Astrocyte of the spinal cord (primary cell): ENCODE measurements at regions not wholly inside any gene's neighbourhood (a gene's known extent, or its start where the extent isn't known, plus 50 kb on each side); places are given as distances from the start of the nearest gene placed in this dataset.

Source experiments
- DNase-seq: peaks from one replicate; pipeline ENCODE4 v3.0.0; 2011; ENCODE audit warnings: low read depth, low spot score
- H3K4me3 ChIP-seq: 2 replicates; pipeline ENCODE4 v1.5.1; 2011; ENCODE audit warnings: low read depth, mild to moderate bottlenecking, low read length, moderate library complexity
- CTCF ChIP-seq: IDR thresholded peaks from 2 replicates; pipeline ENCODE4 v1.5.1; 2012; ENCODE audit warnings: low read depth, mild to moderate bottlenecking, low read length, inconsistent platforms
- in situ Hi-C: cut with HindIII; loops from 2 replicates; pipeline ENCODE4 v1.10.0; 2017; ENCODE audit warnings: low sequenced_read_pairs

- DNase-seq, result no peak
- in situ Hi-C loops, result no loop called here
- TF ChIP-seq CTCF, result no peak
- no peak overlapping the region for H3K4me3 ChIP-seq
These were observed 208.4 kb upstream of the NRIP1 start for GRCh38 chr21:15273244-15273643.

- in situ Hi-C loops, result no loop called here
- H3K4me3 ChIP-seq, result no peak overlapping the region
- no peak for DNase-seq
- no peak for TF ChIP-seq CTCF
These were observed 210.1 kb upstream of the NRIP1 start for GRCh38 chr21:15274701-15275485.

- no peak for TF ChIP-seq CTCF
- in situ Hi-C loops, result no loop called here
- no peak overlapping the region for H3K4me3 ChIP-seq
- no peak for DNase-seq
These were observed 210.9 kb upstream of the NRIP1 start for GRCh38 chr21:15275615-15276235.

- no peak overlapping the region for H3K4me3 ChIP-seq
- in situ Hi-C loops, result no loop called here
- TF ChIP-seq CTCF, result no peak
- DNase-seq, result no peak
These were observed 211.4 kb upstream of the NRIP1 start for GRCh38 chr21:15276243-15276642.

GRCh38 chr21:15277466-15277865 lies 212.7 kb upstream of the NRIP1 start:
- TF ChIP-seq CTCF, result no peak
- in situ Hi-C loops, result no loop called here
- peak; percentile 66 for DNase-seq
- no peak overlapping the region for H3K4me3 ChIP-seq

- DNase-seq, result no peak
- in situ Hi-C loops, result no loop called here
- no peak for TF ChIP-seq CTCF
- no peak overlapping the region for H3K4me3 ChIP-seq
These were observed 213.5 kb upstream of the NRIP1 start for GRCh38 chr21:15278279-15278678.
